A549 (cell line): ENCODE measurements at regions not wholly inside any gene's neighbourhood (a gene's known extent, or its start where the extent isn't known, plus 50 kb on each side); places are given as distances from the start of the nearest gene placed in this dataset.

Experiments used
- ATAC-seq, 2 experiments: fragments of 200-7000 bp in 1 of 2; fragments of >200 bp in 1 of 2; cut with Nextera tagmentation in 1 of 2; cut with Tn5 transposase in 1 of 2; 3 replicates each; pipeline versions ENCODE4 v1.8.0 to v1.9.1; 2018 to 2020; ENCODE audit warnings: mild to moderate bottlenecking in 1 of 2, moderate library complexity in 1 of 2
- CTCF ChIA-PET: fragments of 300-600 bp; sonication (Branson Sonifier 250); formaldehyde crosslinking; extraction: SDS; loops from one replicate; lab custom pipeline; 2021; ENCODE audit warnings: antibody characterized with exemption, inconsistent platforms; lab: Yijun Ruan, JAX
- POLR2A ChIA-PET: fragments of 350-600 bp; formaldehyde crosslinking; extraction: SDS; loops from one replicate; lab custom pipeline; 2021; ENCODE audit warnings: antibody characterized with exemption, inconsistent platforms; lab: Yijun Ruan, JAX
- DNase-seq, 2 experiments: peaks; one replicate each; pipeline versions ENCODE4 v3.0.0 to v3.0.0-alpha.2; 2011 to 2016; ENCODE audit warnings: low read depth in 1 of 2, low spot score in 1 of 2
- FAIRE-seq: peaks from 2 replicates; lab custom pipeline; 2011; peaks lifted over from hg19 to GRCh38; lab: Jason Lieb, UNC
- H3K27ac ChIP-seq, 2 experiments: fragments of >200 bp; sonication (Bioruptor Twin); formaldehyde crosslinking; 3 replicates each; pipeline ENCODE4 v1.5.1; 2016 to 2017
- H3K4me1 ChIP-seq: fragments of >200 bp; sonication (Bioruptor Twin); formaldehyde crosslinking; 3 replicates; pipeline ENCODE4 v1.6.1; 2016
- H3K4me2 ChIP-seq: fragments of >200 bp; sonication (Bioruptor Twin); formaldehyde crosslinking; 3 replicates; pipeline ENCODE4 v1.6.1; 2016
- H3K4me3 ChIP-seq: fragments of >200 bp; sonication (Bioruptor Twin); formaldehyde crosslinking; 3 replicates; pipeline ENCODE4 v1.5.1; 2016
- H3K9me3 ChIP-seq: fragments of >200 bp; sonication (Bioruptor Twin); formaldehyde crosslinking; 3 replicates; pipeline ENCODE4 v1.6.1; 2016
- CBX2 ChIP-seq: fragments of 200-600 bp; sonication (generic); IDR thresholded peaks from 2 replicates; pipeline ENCODE4 v1.6.1; 2016; ENCODE audit warnings: low read depth, mild to moderate bottlenecking, borderline replicate concordance
- CHD2 ChIP-seq: fragments of 150-350 bp; IDR thresholded peaks from 2 replicates; pipeline ENCODE4 v1.6.1; 2014; ENCODE audit warnings: low read length; ENCODE audit not compliant: partially characterized antibody
- FOSB ChIP-seq: fragments of 250-450 bp; sonication (Bioruptor Pico); IDR thresholded peaks from 2 replicates; pipeline ENCODE4 v1.5.0; 2020; ENCODE audit warnings: mild to moderate bottlenecking, moderate library complexity
- FOXS1 ChIP-seq: fragments of 250-450 bp; sonication (Bioruptor Pico); IDR thresholded peaks from 2 replicates; pipeline ENCODE4 v1.5.0; 2020; ENCODE audit warnings: mild to moderate bottlenecking, moderate library complexity
- HDAC2 ChIP-seq: fragments of 200-600 bp; sonication (generic); IDR thresholded peaks from 2 replicates; pipeline ENCODE4 v1.6.1; 2016
- HEYL ChIP-seq: fragments of 250-450 bp; sonication (Bioruptor Pico); IDR thresholded peaks from 2 replicates; pipeline ENCODE4 v1.8.0; 2021; ENCODE audit warnings: mild to moderate bottlenecking, moderate library complexity
- KDM5A ChIP-seq: fragments of 200-600 bp; sonication (generic); IDR thresholded peaks from 2 replicates; pipeline ENCODE4 v1.6.1; 2016; ENCODE audit warnings: antibody characterized with exemption, mild to moderate bottlenecking
- MAFK ChIP-seq: fragments of 450-650 bp; IDR thresholded peaks from 2 replicates; pipeline ENCODE4 v1.6.1; 2014; ENCODE audit not compliant: partially characterized antibody
- NPAS2 ChIP-seq: fragments of 250-450 bp; sonication (Bioruptor Pico); IDR thresholded peaks from 2 replicates; pipeline ENCODE4 v1.8.0; 2022; ENCODE audit warnings: mild to moderate bottlenecking, moderate library complexity, borderline replicate concordance
- RAD21 ChIP-seq, 2 experiments: fragments of >200 bp in 1 of 2; sonication (Bioruptor Twin) in 1 of 2; formaldehyde crosslinking in 1 of 2; IDR thresholded peaks in 1 of 2; conservative IDR thresholded peaks in 1 of 2; 2 replicates in 1 of 2; 3 replicates in 1 of 2; pipeline ENCODE4 v1.6.1; 2012 to 2018; ENCODE audit warnings: inconsistent platforms in 1 of 2
- RARB ChIP-seq: fragments of 250-450 bp; sonication (Bioruptor Pico); IDR thresholded peaks from 2 replicates; pipeline ENCODE4 v1.8.0; 2021; ENCODE audit warnings: mild to moderate bottlenecking, moderate library complexity
- RFX5 ChIP-seq: fragments of 450-650 bp; IDR thresholded peaks from 2 replicates; pipeline ENCODE4 v1.7.1; 2014; ENCODE audit warnings: antibody characterized with exemption, mild to moderate bottlenecking, moderate library complexity
- SMC3 ChIP-seq: fragments of >200 bp; sonication (Bioruptor Twin); formaldehyde crosslinking; IDR thresholded peaks from 3 replicates; pipeline ENCODE4 v1.6.1; 2018; ENCODE audit warnings: inconsistent platforms
- SREBF2 ChIP-seq: fragments of 450-650 bp; IDR thresholded peaks from 2 replicates; pipeline ENCODE4 v1.6.1; 2014; ENCODE audit warnings: mild to moderate bottlenecking, moderate library complexity
- TP53 ChIP-seq: fragments of 250-450 bp; sonication (Bioruptor Pico); IDR thresholded peaks from 2 replicates; pipeline ENCODE4 v1.5.0; 2021; ENCODE audit warnings: mild to moderate bottlenecking, moderate library complexity
- ZC3H11A ChIP-seq: fragments of 450-650 bp; IDR thresholded peaks from 2 replicates; pipeline ENCODE4 v1.6.1; 2014; ENCODE audit warnings: antibody characterized with exemption, mild to moderate bottlenecking
- WGBS: methylation state at CpG from one replicate; pipeline ENCODE4 v1.1.6; 2017; ENCODE audit errors: missing lambda C conversion rate; 5-methylcytosine and 5-hydroxymethylcytosine counted together
- TF ChIP-seq, protein P1 (sequence below): fragments of >200 bp; sonication (Bioruptor Twin); formaldehyde crosslinking; IDR thresholded peaks from 3 replicates; pipeline ENCODE4 v1.5.1; 2016
- TF ChIP-seq, protein P2 (sequence below): IDR thresholded peaks from 2 replicates; pipeline ENCODE4 v1.6.1; 2012
- TF ChIP-seq, protein P3 (sequence below): IDR thresholded peaks from 2 replicates; pipeline ENCODE4 v1.6.1; 2012; ENCODE audit warnings: low read depth, borderline replicate concordance

DNA sequence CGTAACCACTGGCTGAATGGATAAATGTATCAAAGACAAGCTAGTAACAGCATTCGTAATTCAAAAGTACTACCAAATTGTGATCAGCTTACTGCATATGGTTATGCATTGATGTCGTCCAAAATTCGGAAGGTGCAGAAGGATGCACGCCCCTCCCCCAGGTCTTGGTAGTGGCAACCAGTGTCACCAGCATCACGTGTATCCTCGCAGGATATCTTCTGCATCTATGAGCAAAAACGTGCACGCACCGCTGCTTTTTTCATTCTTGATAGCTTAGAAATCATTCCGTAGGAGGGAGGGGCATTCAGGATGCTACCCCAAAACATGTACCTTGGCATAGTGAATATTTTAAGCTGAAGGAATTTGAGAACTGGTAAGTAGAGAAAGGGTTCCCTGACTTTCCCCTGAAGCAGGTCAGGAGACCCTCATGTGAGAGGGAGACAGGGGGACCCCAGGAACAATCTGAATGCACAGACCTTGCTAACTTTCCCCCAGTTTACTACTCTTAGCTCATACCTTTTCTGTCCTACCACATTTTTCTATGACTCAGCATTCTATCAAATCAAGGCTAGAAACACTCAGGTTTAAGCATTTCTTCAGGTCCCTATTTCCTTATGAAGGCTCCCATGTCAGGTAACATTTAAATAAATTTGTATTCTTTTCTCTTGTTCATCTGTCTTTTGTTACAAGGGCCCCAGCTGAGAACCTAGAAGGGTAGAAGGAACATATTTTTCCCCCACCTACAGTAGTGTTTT is 61.2 kb upstream of the TM9SF2 start:
- no peaks in the 10 kb centered on the region for H3K9me3 ChIP-seq
- TF ChIP-seq CBX2: no peak
- no peak for TF ChIP-seq TP53
- peak; percentile 82 for TF ChIP-seq MAFK
- TF ChIP-seq, all 56 proteins: peak for 1
- no peak for DNase-seq
- FAIRE-seq: no peak
- POLR2A ChIA-PET: no interaction called here
- CTCF ChIA-PET: interaction anchor here (0.7 to 7.9 kb wide), 7 partner anchors 16 to 263 kb away, joined by 3 to 106 read pairs (median 3); no protein-coding TSS in a partner anchor
- no peak for ATAC-seq
- Histone ChIP-seq H3K4me2 (no peak overlapping the region), H3K27ac (no peak overlapping the region), H3K4me3 (no peak overlapping the region), H3K4me1 (peaks cover 4% of the 10 kb centered on the region; the same call in 2 of the 3 replicates)
- WGBS: 59% methylated on average over 10 of the region's 11 CpGs

DNA sequence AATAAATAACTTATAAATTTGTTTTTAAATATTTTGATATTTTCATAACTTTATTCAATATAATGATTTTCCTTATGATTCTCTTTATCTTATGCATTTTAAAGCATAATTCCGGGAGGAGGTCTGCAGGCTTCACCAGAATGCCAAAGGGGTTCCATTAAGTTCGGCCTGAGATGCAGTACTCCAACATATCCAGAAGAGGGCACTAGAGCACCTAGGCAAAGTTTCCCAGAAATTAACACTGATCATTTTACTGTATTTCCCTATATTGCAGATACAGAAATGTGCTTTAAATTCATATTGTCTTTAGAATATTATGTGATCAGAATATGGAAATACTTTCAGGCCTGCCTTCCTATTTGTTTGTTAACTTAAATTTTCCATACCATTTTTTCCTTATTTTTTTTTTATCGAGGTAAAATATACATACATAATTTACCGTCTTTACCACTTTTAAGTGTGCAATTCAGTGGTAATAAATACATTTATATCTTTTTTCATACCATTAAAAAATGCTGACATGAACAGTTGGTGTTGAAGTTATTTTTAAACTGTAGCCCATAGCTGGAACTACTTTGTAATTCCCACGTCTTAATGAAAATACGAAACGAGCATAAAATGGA is 58.9 kb upstream of the TM9SF2 start:
- TF ChIP-seq MAFK: no peak
- TF ChIP-seq SREBF2: no peak
- TF ChIP-seq, protein P1, sequence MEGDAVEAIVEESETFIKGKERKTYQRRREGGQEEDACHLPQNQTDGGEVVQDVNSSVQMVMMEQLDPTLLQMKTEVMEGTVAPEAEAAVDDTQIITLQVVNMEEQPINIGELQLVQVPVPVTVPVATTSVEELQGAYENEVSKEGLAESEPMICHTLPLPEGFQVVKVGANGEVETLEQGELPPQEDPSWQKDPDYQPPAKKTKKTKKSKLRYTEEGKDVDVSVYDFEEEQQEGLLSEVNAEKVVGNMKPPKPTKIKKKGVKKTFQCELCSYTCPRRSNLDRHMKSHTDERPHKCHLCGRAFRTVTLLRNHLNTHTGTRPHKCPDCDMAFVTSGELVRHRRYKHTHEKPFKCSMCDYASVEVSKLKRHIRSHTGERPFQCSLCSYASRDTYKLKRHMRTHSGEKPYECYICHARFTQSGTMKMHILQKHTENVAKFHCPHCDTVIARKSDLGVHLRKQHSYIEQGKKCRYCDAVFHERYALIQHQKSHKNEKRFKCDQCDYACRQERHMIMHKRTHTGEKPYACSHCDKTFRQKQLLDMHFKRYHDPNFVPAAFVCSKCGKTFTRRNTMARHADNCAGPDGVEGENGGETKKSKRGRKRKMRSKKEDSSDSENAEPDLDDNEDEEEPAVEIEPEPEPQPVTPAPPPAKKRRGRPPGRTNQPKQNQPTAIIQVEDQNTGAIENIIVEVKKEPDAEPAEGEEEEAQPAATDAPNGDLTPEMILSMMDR: peak; percentile 77
- TF ChIP-seq SMC3: peak; percentile 48
- no peak for TF ChIP-seq CHD2
- TF ChIP-seq RAD21 (conservative IDR thresholded peaks at IDR 0.05 in 1 of 2, IDR thresholded peaks at IDR 0.05 in 1 of 2): peak; percentile 72 to 74
- Histone ChIP-seq H3K9me3 (no peaks in the 10 kb centered on the region), H3K4me1 (peaks cover 4% of the 10 kb centered on the region; the same call in 2 of the 3 replicates), H3K4me3 (no peak overlapping the region), H3K27ac (no peak overlapping the region), H3K4me2 (no peak overlapping the region)
- CTCF ChIA-PET: interaction anchor here (0.6 to 2.4 kb wide), 13 partner anchors 11 to 266 kb away, joined by 3 to 7 read pairs (median 4); no protein-coding TSS in a partner anchor
- ATAC-seq (peak in 1 of 2 experiments; percentile 67; a peak in 2 of 6 replicates), DNase-seq (peak; percentile 15 to 35), FAIRE-seq (no peak)
- POLR2A ChIA-PET: no interaction called here
- WGBS: 53% methylated on average over 7 of the region's 7 CpGs

DNA sequence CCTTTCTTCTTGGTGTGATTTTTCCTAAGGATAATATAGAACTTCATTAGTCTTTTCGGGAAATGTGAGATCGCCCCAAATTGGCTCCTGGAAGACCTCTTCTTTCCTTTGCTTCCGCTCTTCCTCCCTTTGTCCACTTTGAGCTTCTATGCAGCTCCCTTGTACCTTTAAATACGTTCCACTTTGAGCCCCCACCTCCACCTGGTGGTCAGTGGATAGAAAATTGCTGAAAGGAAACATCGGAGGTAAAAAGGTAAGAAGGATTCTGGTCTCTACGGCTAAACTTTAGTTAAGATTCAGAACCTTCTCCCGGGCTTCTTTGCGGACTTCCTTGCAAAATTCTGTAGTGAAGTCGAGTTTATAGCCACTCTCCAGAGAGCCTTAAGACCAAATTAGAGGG is 55.0 kb upstream of the TM9SF2 start:
- Histone ChIP-seq H3K4me2 (no peak overlapping the region), H3K4me1 (no peaks in the 10 kb centered on the region), H3K27ac (no peak overlapping the region), H3K4me3 (no peak overlapping the region), H3K9me3 (no peaks in the 10 kb centered on the region)
- DNase-seq: no peak
- 67% methylated on average over 9 of the region's 9 CpGs for WGBS
- TF ChIP-seq ZC3H11A (no peak), RARB (no peak), HDAC2 (no peak), SREBF2 (no peak), RFX5 (no peak), FOSB (CRISPR knock-in tag) (no peak), HEYL (CRISPR knock-in tag) (no peak), KDM5A (no peak), SMC3 (no peak), FOXS1 (CRISPR knock-in tag) (no peak), RAD21 (conservative IDR thresholded peaks at IDR 0.05 in 1 of 2, IDR thresholded peaks at IDR 0.05 in 1 of 2) (no peak), NPAS2 (no peak)
- TF ChIP-seq, protein P2, sequence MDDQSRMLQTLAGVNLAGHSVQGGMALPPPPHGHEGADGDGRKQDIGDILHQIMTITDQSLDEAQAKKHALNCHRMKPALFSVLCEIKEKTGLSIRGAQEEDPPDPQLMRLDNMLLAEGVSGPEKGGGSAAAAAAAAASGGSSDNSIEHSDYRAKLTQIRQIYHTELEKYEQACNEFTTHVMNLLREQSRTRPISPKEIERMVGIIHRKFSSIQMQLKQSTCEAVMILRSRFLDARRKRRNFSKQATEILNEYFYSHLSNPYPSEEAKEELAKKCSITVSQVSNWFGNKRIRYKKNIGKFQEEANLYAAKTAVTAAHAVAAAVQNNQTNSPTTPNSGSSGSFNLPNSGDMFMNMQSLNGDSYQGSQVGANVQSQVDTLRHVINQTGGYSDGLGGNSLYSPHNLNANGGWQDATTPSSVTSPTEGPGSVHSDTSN: no peak
- TF ChIP-seq, protein P3, sequence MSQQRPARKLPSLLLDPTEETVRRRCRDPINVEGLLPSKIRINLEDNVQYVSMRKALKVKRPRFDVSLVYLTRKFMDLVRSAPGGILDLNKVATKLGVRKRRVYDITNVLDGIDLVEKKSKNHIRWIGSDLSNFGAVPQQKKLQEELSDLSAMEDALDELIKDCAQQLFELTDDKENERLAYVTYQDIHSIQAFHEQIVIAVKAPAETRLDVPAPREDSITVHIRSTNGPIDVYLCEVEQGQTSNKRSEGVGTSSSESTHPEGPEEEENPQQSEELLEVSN: no peak
- no peak for FAIRE-seq
- ChIA-PET CTCF (interaction anchor here (0.6 to 1.3 kb wide), 4 partner anchors 9 to 502 kb away, joined by 3 to 6 read pairs (median 4); no protein-coding TSS in a partner anchor), POLR2A (no interaction called here)
- ATAC-seq: peak in 1 of 2 experiments; percentile 38; a peak in 2 of 6 replicates
